ENCODE measurements at regions not wholly inside any gene's neighbourhood (a gene's known extent, or its start where the extent isn't known, plus 50 kb on each side); places are given as distances from the start of the nearest gene placed in this dataset.

DNA sequence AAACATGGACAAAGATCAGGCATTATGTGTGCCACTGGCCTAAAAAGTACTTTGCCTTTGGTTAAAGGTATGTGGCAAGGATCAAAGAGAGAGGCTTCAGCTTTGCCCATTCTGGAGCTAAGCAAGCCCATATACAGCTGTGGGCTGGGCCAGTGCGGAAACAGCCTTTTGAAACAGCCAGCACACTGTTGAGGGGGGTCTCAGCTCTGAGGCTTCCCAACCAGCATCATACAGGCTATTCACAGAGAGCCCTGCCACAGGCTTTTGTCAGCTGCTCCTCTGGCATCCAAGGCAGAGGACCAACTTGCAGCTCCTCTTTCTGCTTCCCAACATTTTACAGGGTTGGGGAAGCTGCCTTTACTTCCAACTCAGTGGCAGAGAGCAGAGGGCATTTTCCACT is 63.2 kb upstream of the FOXB1 start:
- CTCF ChIA-PET, result no interaction called here
- no peak overlapping the region for H3K4me3 ChIP-seq (ENCODE audit: low read depth, low read length)

GRCh38 chr15:59940456-59940855 is 63.7 kb upstream of the FOXB1 start:
- POLR2A ChIA-PET, result no interaction called here
- CTCF ChIA-PET, result no interaction called here
- Histone ChIP-seq H3K4me3 (ENCODE audit: low read depth, low read length) (no peak overlapping the region), H3K36me3 (ENCODE audit: control insufficient read depth in 2 of 2, insufficient read depth in 1 of 2, low read length in 2 of 2) (no peaks in the 10 kb centered on the region), H3K4me1 (ENCODE audit: control insufficient read depth, insufficient read depth, low read length) (peaks cover 2% of the 10 kb centered on the region; the same call in 1 of the 2 replicates), H3K27ac (ENCODE audit: extremely low read depth, low read depth, low read length) (no peak overlapping the region), H3K9me3 (ENCODE audit: control insufficient read depth, insufficient read depth, low read depth, low read length) (no peaks in the 10 kb centered on the region)
- TF ChIP-seq ZNF513 (tag by site-specific recombination; IDR thresholded peaks at IDR 0.05) (no peak), OSR2 (tag by site-specific recombination; IDR thresholded peaks at IDR 0.05) (no peak), GLIS1 (tag by site-specific recombination; IDR thresholded peaks at IDR 0.05) (no peak), ZNF433 (tag by site-specific recombination; IDR thresholded peaks at IDR 0.05; ENCODE audit: low read depth) (no peak), ZNF157 (tag by site-specific recombination; IDR thresholded peaks at IDR 0.05) (no peak), ZNF76 (tag by site-specific recombination; IDR thresholded peaks at IDR 0.05; ENCODE audit: borderline replicate concordance, low read depth) (no peak)
- TF ChIP-seq, protein P1, sequence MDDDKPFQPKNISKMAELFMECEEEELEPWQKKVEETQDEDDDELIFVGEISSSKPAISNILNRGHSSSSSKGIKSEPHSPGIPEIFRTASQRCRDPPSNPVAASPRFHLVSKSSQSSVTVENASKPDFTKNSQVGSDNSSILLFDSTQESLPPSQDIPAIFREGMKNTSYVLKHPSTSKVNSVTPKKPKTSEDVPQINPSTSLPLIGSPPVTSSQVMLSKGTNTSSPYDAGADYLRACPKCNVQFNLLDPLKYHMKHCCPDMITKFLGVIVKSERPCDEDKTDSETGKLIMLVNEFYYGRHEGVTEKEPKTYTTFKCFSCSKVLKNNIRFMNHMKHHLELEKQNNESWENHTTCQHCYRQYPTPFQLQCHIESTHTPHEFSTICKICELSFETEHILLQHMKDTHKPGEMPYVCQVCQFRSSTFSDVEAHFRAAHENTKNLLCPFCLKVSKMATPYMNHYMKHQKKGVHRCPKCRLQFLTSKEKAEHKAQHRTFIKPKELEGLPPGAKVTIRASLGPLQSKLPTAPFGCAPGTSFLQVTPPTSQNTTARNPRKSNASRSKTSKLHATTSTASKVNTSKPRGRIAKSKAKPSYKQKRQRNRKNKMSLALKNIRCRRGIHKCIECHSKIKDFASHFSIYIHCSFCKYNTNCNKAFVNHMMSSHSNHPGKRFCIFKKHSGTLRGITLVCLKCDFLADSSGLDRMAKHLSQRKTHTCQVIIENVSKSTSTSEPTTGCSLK (tag by site-specific recombination; IDR thresholded peaks at IDR 0.05), result no peak

More for the DNA sequence above, 63.2 kb upstream of the FOXB1 start:
- Histone ChIP-seq H3K27ac (ENCODE audit: extremely low read depth, low read depth, low read length) (no peak overlapping the region), H3K4me1 (ENCODE audit: control insufficient read depth, insufficient read depth, low read length) (peaks cover 3% of the 10 kb centered on the region; the same call in 1 of the 2 replicates), H3K9me3 (ENCODE audit: control insufficient read depth, insufficient read depth, low read depth, low read length) (no peaks in the 10 kb centered on the region), H3K36me3 (ENCODE audit: control insufficient read depth in 2 of 2, insufficient read depth in 1 of 2, low read length in 2 of 2) (no peaks in the 10 kb centered on the region)
- POLR2A ChIA-PET, result no interaction called here
- TF ChIP-seq, protein P2, sequence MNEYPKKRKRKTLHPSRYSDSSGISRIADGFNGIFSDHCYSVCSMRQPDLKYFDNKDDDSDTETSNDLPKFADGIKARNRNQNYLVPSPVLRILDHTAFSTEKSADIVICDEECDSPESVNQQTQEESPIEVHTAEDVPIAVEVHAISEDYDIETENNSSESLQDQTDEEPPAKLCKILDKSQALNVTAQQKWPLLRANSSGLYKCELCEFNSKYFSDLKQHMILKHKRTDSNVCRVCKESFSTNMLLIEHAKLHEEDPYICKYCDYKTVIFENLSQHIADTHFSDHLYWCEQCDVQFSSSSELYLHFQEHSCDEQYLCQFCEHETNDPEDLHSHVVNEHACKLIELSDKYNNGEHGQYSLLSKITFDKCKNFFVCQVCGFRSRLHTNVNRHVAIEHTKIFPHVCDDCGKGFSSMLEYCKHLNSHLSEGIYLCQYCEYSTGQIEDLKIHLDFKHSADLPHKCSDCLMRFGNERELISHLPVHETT (tag by site-specific recombination; IDR thresholded peaks at IDR 0.05), result no peak
- no peak for TF ChIP-seq ZNF350 (tag by site-specific recombination; IDR thresholded peaks at IDR 0.05)
- no peak for TF ChIP-seq ZNF677 (tag by site-specific recombination; IDR thresholded peaks at IDR 0.05)
- TF ChIP-seq HOXD13 (CRISPR knock-in tag; IDR thresholded peaks at IDR 0.05; ENCODE audit: borderline replicate concordance), result no peak
- no peak for TF ChIP-seq ZNF148 (tag by site-specific recombination; IDR thresholded peaks at IDR 0.05; ENCODE audit: borderline replicate concordance)
- TF ChIP-seq ZNF202 (tag by site-specific recombination; IDR thresholded peaks at IDR 0.05; ENCODE audit: borderline replicate concordance), result no peak
- no peak for TF ChIP-seq GLIS2 (tag by site-specific recombination; IDR thresholded peaks at IDR 0.05)
- TF ChIP-seq, protein P3, sequence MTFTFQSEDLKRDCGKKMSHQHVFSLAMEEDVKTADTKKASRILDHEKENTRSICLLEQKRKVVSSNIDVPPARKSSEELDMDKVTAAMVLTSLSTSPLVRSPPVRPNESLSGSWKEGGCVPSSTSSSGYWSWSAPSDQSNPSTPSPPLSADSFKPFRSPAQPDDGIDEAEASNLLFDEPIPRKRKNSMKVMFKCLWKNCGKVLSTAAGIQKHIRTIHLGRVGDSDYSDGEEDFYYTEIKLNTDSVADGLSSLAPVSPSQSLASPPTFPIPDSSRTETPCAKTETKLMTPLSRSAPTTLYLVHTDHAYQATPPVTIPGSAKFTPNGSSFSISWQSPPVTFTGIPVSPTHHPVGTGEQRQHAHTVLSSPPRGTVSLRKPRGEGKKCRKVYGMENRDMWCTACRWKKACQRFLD (tag by site-specific recombination; IDR thresholded peaks at IDR 0.05), result no peak
- no peak for TF ChIP-seq ZNF624 (tag by site-specific recombination; IDR thresholded peaks at IDR 0.05)
- TF ChIP-seq ZNF169 (tag by site-specific recombination; IDR thresholded peaks at IDR 0.05), result no peak
- no peak for TF ChIP-seq ZNF280D (tag by site-specific recombination; IDR thresholded peaks at IDR 0.05)
- TF ChIP-seq OSR2 (tag by site-specific recombination; IDR thresholded peaks at IDR 0.05), result no peak
- no peak for TF ChIP-seq MEIS1 (CRISPR knock-in tag; IDR thresholded peaks at IDR 0.05; ENCODE audit: borderline replicate concordance)
- TF ChIP-seq ZNF175 (tag by site-specific recombination; IDR thresholded peaks at IDR 0.05), result no peak
- no peak for TF ChIP-seq WT1 (tag by site-specific recombination; IDR thresholded peaks at IDR 0.05)
- TF ChIP-seq ZBTB8A (tag by site-specific recombination; IDR thresholded peaks at IDR 0.05), result no peak
